GM12874 (cell line): ENCODE measurements at regions not wholly inside any gene's neighbourhood (a gene's known extent, or its start where the extent isn't known, plus 50 kb on each side); places are given as distances from the start of the nearest gene placed in this dataset.

Source experiments
- TF ChIP-seq, protein P1 (sequence below): IDR thresholded peaks from 2 replicates; pipeline ENCODE4 v1.5.1; 2011; ENCODE audit warnings: low read depth, mild to moderate bottlenecking, control low read depth, low read length, moderate library complexity; ENCODE audit not compliant: insufficient read depth

DNA sequence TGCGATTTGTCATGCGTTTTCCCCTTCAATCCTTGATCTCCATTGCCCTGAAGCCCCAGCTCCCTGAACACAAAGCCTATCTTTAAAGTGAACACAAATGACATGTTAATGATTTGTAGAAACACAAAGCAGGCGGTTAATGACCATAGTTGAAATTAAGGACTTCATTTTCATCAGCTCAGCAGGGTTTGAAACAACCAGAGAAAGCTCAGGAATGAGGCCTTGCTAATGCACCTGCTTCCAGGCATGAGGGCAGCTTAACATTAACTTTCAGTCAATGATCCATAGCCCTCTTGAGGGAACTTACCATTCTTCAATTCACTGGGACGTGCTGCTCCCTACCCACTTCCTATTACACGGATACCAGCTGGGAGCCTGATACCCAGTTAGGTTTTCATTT, 427.2 kb upstream of the CBLB start:
- TF ChIP-seq, protein P1, sequence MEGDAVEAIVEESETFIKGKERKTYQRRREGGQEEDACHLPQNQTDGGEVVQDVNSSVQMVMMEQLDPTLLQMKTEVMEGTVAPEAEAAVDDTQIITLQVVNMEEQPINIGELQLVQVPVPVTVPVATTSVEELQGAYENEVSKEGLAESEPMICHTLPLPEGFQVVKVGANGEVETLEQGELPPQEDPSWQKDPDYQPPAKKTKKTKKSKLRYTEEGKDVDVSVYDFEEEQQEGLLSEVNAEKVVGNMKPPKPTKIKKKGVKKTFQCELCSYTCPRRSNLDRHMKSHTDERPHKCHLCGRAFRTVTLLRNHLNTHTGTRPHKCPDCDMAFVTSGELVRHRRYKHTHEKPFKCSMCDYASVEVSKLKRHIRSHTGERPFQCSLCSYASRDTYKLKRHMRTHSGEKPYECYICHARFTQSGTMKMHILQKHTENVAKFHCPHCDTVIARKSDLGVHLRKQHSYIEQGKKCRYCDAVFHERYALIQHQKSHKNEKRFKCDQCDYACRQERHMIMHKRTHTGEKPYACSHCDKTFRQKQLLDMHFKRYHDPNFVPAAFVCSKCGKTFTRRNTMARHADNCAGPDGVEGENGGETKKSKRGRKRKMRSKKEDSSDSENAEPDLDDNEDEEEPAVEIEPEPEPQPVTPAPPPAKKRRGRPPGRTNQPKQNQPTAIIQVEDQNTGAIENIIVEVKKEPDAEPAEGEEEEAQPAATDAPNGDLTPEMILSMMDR: no peak

DNA sequence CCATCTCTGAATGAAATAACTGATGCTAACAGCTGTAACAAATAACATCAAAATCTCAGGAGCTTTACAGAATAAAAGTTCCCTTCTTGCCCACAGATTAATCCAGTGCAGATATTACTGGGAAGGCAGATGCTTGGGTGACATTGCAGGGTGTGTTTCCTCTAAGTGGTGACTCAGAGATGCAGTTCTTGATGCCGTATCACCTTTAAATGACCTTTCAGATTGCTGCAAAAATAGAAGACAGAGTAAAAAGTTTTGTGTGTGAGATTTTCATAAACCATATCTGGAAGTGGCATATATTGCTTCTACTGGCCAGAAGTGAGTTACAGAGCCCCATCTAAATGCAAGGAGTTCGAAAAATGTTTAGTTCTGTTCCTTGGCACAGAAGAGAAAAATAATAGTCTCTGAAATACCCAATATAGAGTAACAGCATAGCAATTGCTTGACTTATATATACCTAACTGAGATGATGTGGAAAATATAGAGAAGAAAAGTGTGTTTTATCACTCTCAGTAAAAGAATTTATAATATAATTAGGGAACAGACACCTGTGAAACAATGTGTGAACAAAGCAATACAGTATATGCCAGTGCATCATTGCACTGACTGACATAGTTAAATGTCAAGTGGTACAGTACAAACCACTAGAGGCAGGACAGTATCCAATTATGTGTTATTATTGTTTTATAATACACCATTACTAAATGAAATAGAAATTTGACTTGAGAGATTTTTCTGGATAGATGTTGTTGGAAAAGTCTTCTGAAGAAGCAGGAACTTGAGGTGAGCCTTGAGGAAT, 430.7 kb upstream of the CBLB start:
- TF ChIP-seq, protein P1: no peak

DNA sequence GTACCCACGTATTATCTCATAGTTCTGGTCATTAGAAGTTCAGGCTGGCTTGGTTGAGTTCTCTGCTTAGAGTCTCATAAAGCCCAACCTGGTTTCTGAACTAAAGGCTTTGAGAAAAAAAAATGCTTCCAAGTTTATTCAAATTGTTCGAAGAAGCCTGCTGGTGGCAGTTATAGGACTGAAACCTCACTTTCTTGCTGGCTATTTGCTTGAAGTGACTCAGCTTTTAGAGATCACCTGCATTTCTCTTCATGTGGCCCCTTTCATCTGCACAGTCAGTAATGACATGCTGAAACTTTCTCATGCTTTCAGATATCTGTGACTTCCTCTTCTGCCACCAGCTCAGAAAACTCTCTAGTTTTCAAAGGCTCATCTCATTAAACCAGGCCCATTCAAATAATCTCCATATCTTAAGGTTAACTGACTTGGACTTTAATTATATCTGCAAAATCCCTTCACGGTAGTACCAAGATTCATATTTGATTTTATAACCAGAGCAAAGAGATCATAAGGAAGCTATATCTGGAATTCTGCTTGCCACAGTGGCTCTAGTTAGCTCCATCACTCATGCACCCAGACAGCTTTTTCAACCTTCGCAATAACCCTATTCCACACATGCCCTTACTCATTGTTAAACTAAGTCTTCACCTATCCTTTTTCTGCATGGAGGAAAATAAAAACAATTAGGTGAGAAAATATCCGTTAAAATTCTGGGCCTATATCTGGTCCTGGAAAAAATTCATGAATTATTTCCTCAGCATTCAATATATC, 433.8 kb upstream of the CBLB start:
- TF ChIP-seq, protein P1: no peak

DNA sequence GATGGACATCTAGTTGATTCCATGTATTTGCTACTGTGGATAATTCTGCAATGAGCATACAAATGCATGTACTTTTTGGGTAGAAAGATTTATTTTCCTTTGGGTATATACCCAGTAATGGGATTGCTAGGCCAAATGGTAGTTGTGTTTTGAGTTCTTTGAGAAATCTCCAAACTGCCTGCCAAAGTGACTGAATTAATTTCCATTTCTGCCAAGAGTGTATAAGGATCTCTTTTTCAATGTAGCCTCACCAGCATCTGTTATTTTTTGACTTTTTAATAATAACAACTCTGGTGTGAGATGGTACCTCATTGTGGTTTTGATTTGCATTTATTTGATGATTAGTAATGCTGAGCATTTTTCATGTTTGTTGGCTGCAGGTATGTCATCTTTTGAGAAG, 435.0 kb upstream of the CBLB start:
- TF ChIP-seq, protein P1: no peak

DNA sequence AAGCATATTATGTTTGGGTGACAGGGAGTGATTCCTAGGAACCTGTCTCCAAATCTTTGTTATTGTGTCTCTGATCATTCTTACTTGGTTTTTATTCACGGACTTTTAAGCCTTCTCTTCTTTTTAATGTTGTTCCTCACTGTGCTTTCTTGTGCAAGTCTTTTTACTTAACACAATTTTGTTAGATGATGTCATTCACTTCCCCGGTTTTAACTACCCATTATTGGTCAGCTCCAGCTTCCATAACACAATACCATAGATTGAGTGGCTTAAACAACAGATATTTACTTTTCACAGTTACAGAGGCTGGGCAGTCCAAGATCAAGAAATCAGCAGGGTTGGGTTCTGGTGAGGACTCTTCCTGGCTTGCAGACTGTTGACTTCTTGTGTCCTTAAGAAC, 436.3 kb upstream of the CBLB start:
- TF ChIP-seq, protein P1: no peak

DNA sequence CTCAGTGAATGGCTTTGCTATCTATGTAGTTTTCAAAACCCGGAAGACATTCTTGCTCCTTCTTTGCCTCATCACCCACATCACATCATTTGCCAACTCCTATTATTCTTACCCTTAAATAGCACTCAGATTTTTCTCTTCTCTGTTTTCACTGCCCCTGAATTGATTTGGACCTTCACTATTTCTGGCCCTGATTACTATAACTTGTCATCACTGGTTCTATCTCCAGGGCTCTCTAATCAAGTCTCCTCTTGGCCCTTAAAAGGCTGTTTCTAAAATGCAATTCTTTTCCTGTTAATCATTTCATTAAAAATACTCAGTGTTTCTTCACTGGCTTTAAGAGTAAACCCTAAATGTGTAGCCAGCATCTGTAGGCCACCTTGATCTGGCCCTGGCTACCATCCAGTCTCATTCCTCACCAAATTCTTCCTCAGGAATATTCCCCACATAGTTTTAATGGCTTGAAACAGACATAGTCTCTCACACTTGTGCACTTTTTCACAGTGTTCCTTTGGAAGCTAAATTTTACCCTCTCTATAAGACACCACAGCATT, 437.1 kb upstream of the CBLB start:
- TF ChIP-seq, protein P1: no peak

DNA sequence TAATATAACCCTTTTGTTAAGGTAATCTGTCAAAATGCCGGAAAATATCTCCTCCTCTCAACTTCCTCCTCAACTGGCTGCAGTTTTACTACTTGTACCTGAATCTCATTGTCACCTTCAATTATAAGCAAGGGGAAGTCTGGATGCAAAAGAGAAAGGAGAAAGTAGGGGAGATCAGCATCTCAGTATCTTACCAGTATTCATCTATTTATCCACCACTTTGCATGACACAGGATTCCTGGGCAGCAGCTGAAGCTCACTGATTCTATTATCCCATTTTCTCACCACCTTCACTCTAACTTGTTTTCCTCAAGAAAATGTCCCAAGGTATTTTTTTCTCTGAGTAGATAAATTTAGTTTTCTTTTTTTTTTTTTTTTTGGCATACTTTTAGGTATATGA, 440.5 kb upstream of the CBLB start:
- TF ChIP-seq, protein P1: no peak
